GM18868 (cell line): ENCODE measurements at regions not wholly inside any gene's neighbourhood (a gene's known extent, or its start where the extent isn't known, plus 50 kb on each side); places are given as distances from the start of the nearest gene placed in this dataset.
"Not testable (repeated sequence)": the region's sequence is repeated elsewhere in the genome, so short reads cannot be mapped to it uniquely, and the experiment has no call there.

Experiments used
- ATAC-seq: cut with Tn5 transposase; IDR thresholded peaks from one replicate; pipeline ENCODE4 v1.9.1; 2021; ENCODE audit warnings: mild to moderate bottlenecking, moderate library complexity; ENCODE audit not compliant: unreplicated experiment

- not testable (repeated sequence) for ATAC-seq
Measured at GRCh38 chr3:125697126-125697525, 101.8 kb upstream of the OSBPL11 start.

GRCh38 chr3:125697979-125698640 is 102.8 kb upstream of the OSBPL11 start:
- not testable (repeated sequence) for ATAC-seq

GRCh38 chr3:125715651-125716050 is 120.4 kb upstream of the OSBPL11 start:
- ATAC-seq: no peak

- ATAC-seq: not testable (repeated sequence)
Measured at GRCh38 chr3:125732151-125732550, 136.9 kb upstream of the OSBPL11 start.

GRCh38 chr3:125741991-125742718 is 146.9 kb upstream of the OSBPL11 start:
- not testable (repeated sequence) for ATAC-seq

- ATAC-seq: not testable (repeated sequence)
Measured at GRCh38 chr3:125742845-125743244, 147.5 kb upstream of the OSBPL11 start.

- ATAC-seq: not testable (repeated sequence)
Measured at GRCh38 chr3:125757050-125757449, 161.8 kb upstream of the OSBPL11 start.

GRCh38 chr3:125758641-125759130 is 163.4 kb upstream of the OSBPL11 start:
- not testable (repeated sequence) for ATAC-seq

GRCh38 chr3:125762601-125763000 is 167.3 kb upstream of the OSBPL11 start:
- not testable (repeated sequence) for ATAC-seq

GRCh38 chr3:125766285-125766826 is 171.1 kb upstream of the OSBPL11 start:
- ATAC-seq: not testable (repeated sequence)

GRCh38 chr3:125766931-125767330 is 171.6 kb upstream of the OSBPL11 start:
- ATAC-seq: not testable (repeated sequence)

GRCh38 chr3:125767641-125768040 is 172.3 kb upstream of the OSBPL11 start:
- no peak for ATAC-seq

GRCh38 chr3:125768821-125769220 is 173.5 kb upstream of the OSBPL11 start:
- ATAC-seq: not testable (repeated sequence)

- not testable (repeated sequence) for ATAC-seq
Measured at GRCh38 chr3:125771506-125771905, 176.2 kb upstream of the OSBPL11 start.

GRCh38 chr3:125774433-125775034 is 179.2 kb upstream of the OSBPL11 start:
- ATAC-seq: not testable (repeated sequence)

- not testable (repeated sequence) for ATAC-seq
Measured at GRCh38 chr3:125775106-125775505, 179.8 kb upstream of the OSBPL11 start.

GRCh38 chr3:125775606-125776294 is 180.5 kb upstream of the OSBPL11 start:
- ATAC-seq: not testable (repeated sequence)

- ATAC-seq: not testable (repeated sequence)
Measured at GRCh38 chr3:125779276-125779675, 184.0 kb upstream of the OSBPL11 start.

GRCh38 chr3:125779918-125780317 is 184.6 kb upstream of the OSBPL11 start:
- ATAC-seq: not testable (repeated sequence)

- not testable (repeated sequence) for ATAC-seq
Measured at GRCh38 chr3:125781678-125782077, 186.4 kb upstream of the OSBPL11 start.

- not testable (repeated sequence) for ATAC-seq
Measured at GRCh38 chr3:125790312-125790711, 178.7 kb upstream of the ROPN1B start.
